Gastrocnemius medialis (tissue), 4 donors: ENCODE measurements at regions not wholly inside any gene's neighbourhood (a gene's known extent, or its start where the extent isn't known, plus 50 kb on each side); places are given as distances from the start of the nearest gene placed in this dataset.

Source experiments
- ATAC-seq, 2 donors: fragments of 150-250 bp; one replicate each; pipeline ENCODE4 v1.9.1; 2016
- DNase-seq, 2 donors: peaks; one replicate each; pipeline ENCODE4 v3.0.0-alpha.2; 2019
- H3K27ac ChIP-seq, 4 donors: fragments of 200-600 bp; sonication (generic); 1 replicate in 1 of 4; 2 replicates in 3 of 4; pipeline ENCODE4 v1.5.1; 2016 to 2018; ENCODE audit warnings: mild to moderate bottlenecking in 2 of 4, moderate library complexity in 1 of 4
- H3K27me3 ChIP-seq, 3 donors: fragments of 200-600 bp; sonication (generic) in 2 of 3; 1 replicate in 1 of 3; 2 replicates in 2 of 3; pipeline versions ENCODE4 v1.5.1 to v1.6.0; 2016 to 2019; ENCODE audit warnings: mild to moderate bottlenecking in 1 of 3, moderate library complexity in 1 of 3
- H3K36me3 ChIP-seq, 2 donors: fragments of 200-600 bp; sonication (generic) in 1 of 2; one replicate each; pipeline ENCODE4 v1.5.1; 2017 to 2018
- H3K4me1 ChIP-seq, 2 donors: fragments of 200-600 bp; sonication (generic) in 1 of 2; one replicate each; pipeline ENCODE4 v1.5.1; 2016 to 2017; ENCODE audit warnings: mild to moderate bottlenecking in 2 of 2
- H3K4me3 ChIP-seq, 4 donors: fragments of 200-600 bp; sonication (generic) in 3 of 4; 1 replicate in 1 of 4; 2 replicates in 3 of 4; pipeline ENCODE4 v1.5.1; 2016 to 2019; ENCODE audit warnings: mild to moderate bottlenecking in 2 of 4
- H3K9me3 ChIP-seq, 3 donors: fragments of 200-600 bp; sonication (generic) in 2 of 3; 1 replicate in 1 of 3; 2 replicates in 2 of 3; pipeline ENCODE4 v1.5.1; 2016 to 2019
- CTCF ChIP-seq, 5 experiments: fragments of 450-650 bp in 3 of 5; fragments of 200-600 bp in 2 of 5; sonication (generic) in 2 of 5; IDR thresholded peaks in 4 of 5; conservative IDR thresholded peaks in 1 of 5; 1 replicate in 4 of 5; 2 replicates in 1 of 5; pipeline ENCODE4 v1.5.1; 2016 to 2019; ENCODE audit warnings: antibody characterized with exemption in 5 of 5, mild to moderate bottlenecking in 3 of 5, moderate library complexity in 3 of 5
- POLR2A ChIP-seq, 2 donors: fragments of 450-650 bp; IDR thresholded peaks; one replicate each; pipeline ENCODE4 v1.6.1; 2017; ENCODE audit warnings: antibody characterized with exemption in 2 of 2, mild to moderate bottlenecking in 2 of 2, moderate library complexity in 2 of 2
- in situ Hi-C, 4 donors: fragments of 200-750 bp; cut with MboI; loops; one replicate each; pipeline versions ENCODE4 v1.15.0 to v1.8.0; 2017; ENCODE audit warnings: low sequenced_read_pairs in 4 of 4
- intact Hi-C: fragments of 100-400 bp; cut with DNase I; formaldehyde crosslinking; loops from one replicate; pipeline ENCODE4 v1.15.1; 2023; ENCODE audit warnings: low total_unique reads

GRCh38 chr2:38470115-38470514, 93.0 kb upstream of the ATL2 start:
- Histone ChIP-seq H3K4me3 (no peak overlapping the region), H3K36me3 (no peaks in the 10 kb centered on the region), H3K4me1 (peaks cover 10 to 13% of the 10 kb centered on the region in 2 donors), H3K27me3 (no peaks in the 10 kb centered on the region), H3K27ac (no peak overlapping the region), H3K9me3 (no peaks in the 10 kb centered on the region)
- DNase-seq (no peak), ATAC-seq (no peak)
- TF ChIP-seq POLR2A (IDR thresholded peaks at IDR 0.05) (no peak), CTCF (IDR thresholded peaks at IDR 0.05 in 4 of 5, conservative IDR thresholded peaks at IDR 0.05 in 1 of 5) (no peak)
- intact Hi-C loops (no loop called here), in situ Hi-C loops (no loop called here)

- Histone ChIP-seq H3K36me3 (no peaks in the 10 kb centered on the region), H3K9me3 (no peaks in the 10 kb centered on the region), H3K27ac (no peak overlapping the region), H3K27me3 (no peaks in the 10 kb centered on the region), H3K4me3 (no peak overlapping the region), H3K4me1 (no peaks in the 10 kb centered on the region)
- intact Hi-C loops = loop anchor here (5.0 kb wide), 1 partner anchor 151 kb away; no protein-coding TSS in a partner anchor
- DNase-seq (no peak), ATAC-seq (no peak)
- TF ChIP-seq CTCF (IDR thresholded peaks at IDR 0.05 in 4 of 5, conservative IDR thresholded peaks at IDR 0.05 in 1 of 5) (no peak), POLR2A (IDR thresholded peaks at IDR 0.05) (no peak)
- in situ Hi-C loops = loop anchor here in 1 of 4 donors (5.0 kb wide), 1 partner anchor 151 kb away; no protein-coding TSS in a partner anchor
These were observed 90.8 kb upstream of the ATL2 start for GRCh38 chr2:38467768-38468455.

- intact Hi-C loops (loop anchor here (5.0 kb wide), 1 partner anchor 150 kb away; no protein-coding TSS in a partner anchor), in situ Hi-C loops (loop anchor here in 1 of 4 donors (5.0 kb wide), 1 partner anchor 150 kb away; no protein-coding TSS in a partner anchor)
- no peaks in the 10 kb centered on the region for H3K4me1 ChIP-seq
- no peaks in the 10 kb centered on the region for H3K36me3 ChIP-seq
- H3K9me3 ChIP-seq = no peaks in the 10 kb centered on the region
- H3K4me3 ChIP-seq = no peak overlapping the region
- TF ChIP-seq POLR2A (IDR thresholded peaks at IDR 0.05) (no peak), CTCF (IDR thresholded peaks at IDR 0.05 in 4 of 5, conservative IDR thresholded peaks at IDR 0.05 in 1 of 5) (no peak)
- no peak overlapping the region for H3K27ac ChIP-seq
- no peak for ATAC-seq
- no peaks in the 10 kb centered on the region for H3K27me3 ChIP-seq
- DNase-seq = no peak
These were observed 90.0 kb upstream of the ATL2 start for GRCh38 chr2:38466876-38467767.

- Histone ChIP-seq H3K27me3 (no peaks in the 10 kb centered on the region), H3K4me3 (no peak overlapping the region), H3K4me1 (no peaks in the 10 kb centered on the region), H3K36me3 (no peaks in the 10 kb centered on the region), H3K27ac (no peak overlapping the region), H3K9me3 (no peaks in the 10 kb centered on the region)
- in situ Hi-C loops = loop anchor here in 1 of 4 donors (5.0 kb wide), 1 partner anchor 149 kb away; no protein-coding TSS in a partner anchor
- no peak for ATAC-seq
- DNase-seq = no peak
- intact Hi-C loops = loop anchor here (5.0 kb wide), 1 partner anchor 149 kb away; no protein-coding TSS in a partner anchor
- TF ChIP-seq POLR2A (IDR thresholded peaks at IDR 0.05) (no peak), CTCF (IDR thresholded peaks at IDR 0.05 in 4 of 5, conservative IDR thresholded peaks at IDR 0.05 in 1 of 5) (no peak)
These were observed 89.3 kb upstream of the ATL2 start for GRCh38 chr2:38466409-38466808.
